ENCODE measurements at regions not wholly inside any gene's neighbourhood (a gene's known extent, or its start where the extent isn't known, plus 50 kb on each side); places are given as distances from the start of the nearest gene placed in this dataset.

- TF ChIP-seq CTCF (IDR thresholded peaks at IDR 0.05) (no peak), POLR2A (IDR thresholded peaks at IDR 0.05) (no peak)
Observed at GRCh38 chr2:226579519-226579918, 220.1 kb downstream of the IRS1 start.

Measured in testis (tissue), 2 donors.